Epidermal melanocyte (primary cell): ENCODE measurements at regions not wholly inside any gene's neighbourhood (a gene's known extent, or its start where the extent isn't known, plus 50 kb on each side); places are given as distances from the start of the nearest gene placed in this dataset.

ENCODE experiments used
- DNase-seq: peaks from one replicate; pipeline ENCODE4 v3.0.0; 2011; ENCODE audit warnings: low spot score; ENCODE audit not compliant: insufficient read length

DNA sequence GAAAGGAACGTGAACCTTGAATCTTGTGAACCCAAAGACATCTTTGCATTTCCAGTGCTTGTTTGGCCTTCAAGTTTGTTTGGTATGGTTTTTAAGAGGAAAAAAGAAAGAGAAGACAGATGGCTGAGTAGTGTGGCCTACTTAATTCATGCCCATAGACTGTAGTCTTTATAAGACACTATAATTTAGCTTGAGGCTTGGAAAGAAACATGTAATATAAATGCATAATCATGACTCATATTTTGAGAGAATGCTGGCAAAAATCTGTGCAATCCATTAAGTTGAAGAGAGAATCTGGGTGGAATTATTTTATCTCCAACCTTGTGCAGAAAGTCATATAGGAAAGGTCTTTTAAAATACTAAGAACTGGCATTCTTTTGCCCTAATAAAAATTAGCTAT, 179.3 kb downstream of the SIPA1L2 start:
- no peak for DNase-seq

DNA sequence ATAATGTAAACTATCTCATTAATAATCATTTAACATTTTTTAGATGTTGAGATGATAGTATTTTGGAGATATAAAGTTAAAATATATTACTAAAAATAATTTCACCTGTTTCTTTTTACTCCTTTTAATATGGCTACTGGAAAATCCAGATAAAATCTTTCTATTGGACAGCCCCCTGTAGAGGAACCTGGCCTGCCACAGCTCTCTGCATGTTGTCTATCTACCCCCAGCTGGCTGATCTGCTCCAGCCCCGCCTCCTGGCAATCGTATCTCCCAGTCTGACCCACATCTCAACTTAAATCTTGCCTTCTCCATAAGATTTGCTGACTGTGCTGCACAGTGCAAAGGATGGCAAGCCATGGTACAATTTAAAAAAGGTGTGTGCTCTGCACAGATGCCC, 182.8 kb downstream of the SIPA1L2 start:
- no peak for DNase-seq

GRCh38 chr1:232445361-232446106, 184.4 kb downstream of the SIPA1L2 start:
- DNase-seq, result no peak

DNA sequence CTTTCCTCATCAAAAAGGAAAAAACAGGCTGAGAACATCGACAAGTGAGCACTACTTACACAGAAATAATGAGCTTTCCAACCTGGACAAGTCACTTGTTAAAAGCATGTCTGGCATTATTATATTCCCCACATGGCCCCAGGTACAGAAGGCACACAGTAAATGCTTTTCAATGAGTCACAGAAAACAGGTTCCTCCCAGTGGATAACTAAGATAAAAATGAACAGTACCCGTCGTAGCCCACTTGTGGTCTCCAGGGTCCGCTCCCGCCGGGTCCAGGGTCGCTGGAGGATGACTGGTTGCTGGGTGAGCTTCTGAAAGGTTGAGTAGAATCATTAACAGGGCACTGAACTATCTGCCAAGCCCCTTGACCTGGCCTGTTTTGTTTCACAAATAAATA, 186.6 kb downstream of the SIPA1L2 start:
- DNase-seq, result no peak

GRCh38 chr1:232441036-232441411, 188.9 kb downstream of the SIPA1L2 start:
- DNase-seq, result no peak

DNA sequence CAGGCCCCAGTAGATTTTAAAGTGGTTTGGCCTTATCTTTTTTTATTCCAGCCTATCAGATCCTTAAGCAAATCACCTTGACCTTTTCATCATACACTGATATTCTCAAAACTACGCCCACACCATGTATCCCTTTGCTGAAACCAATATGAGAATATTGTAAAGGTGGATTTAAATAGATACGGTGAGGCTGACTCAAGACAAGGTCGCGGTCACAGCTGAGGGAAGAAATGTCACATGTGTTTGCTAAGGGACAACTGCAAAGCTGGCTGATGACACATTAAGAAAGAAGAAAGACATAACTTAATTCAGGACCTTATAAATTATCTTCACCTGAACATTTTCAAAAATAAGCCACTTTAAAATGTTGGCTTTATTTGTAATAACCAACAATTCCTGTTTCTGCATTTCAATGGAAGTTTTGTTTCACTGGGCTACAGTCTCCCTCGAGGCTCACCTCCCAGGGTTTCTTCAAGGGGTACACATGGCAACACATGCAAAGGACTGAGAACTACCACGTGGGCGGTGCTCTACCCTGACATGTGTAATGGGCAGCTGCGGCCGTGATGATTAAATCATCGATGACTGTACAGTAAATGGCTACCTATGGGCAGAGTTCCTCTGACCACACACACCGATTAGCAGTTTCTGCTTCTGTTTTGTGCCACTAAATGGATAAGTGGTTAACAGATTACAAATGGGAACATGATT, 189.5 kb downstream of the SIPA1L2 start:
- DNase-seq, result no peak

- DNase-seq, result no peak
Measured at GRCh38 chr1:232439011-232439410, 190.9 kb downstream of the SIPA1L2 start.

DNA sequence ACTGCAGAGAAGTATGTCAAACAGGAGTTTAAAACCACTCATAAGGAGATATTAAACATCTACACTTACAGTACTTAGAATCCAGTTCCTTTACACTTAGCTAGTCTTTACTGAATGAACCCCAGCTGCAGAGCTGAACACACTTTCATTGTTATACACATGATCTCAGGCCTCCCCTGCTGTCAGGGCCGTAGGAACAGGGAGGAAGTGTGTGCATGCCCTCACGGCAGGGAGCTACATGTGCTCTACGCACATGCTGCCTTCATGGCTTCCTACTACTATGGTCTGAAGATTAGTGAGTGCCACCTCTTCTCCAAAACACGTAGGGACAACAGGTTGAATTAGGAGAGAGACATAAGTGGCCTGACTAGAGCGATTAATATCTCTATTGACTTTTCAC, 191.5 kb downstream of the SIPA1L2 start:
- no peak for DNase-seq

DNA sequence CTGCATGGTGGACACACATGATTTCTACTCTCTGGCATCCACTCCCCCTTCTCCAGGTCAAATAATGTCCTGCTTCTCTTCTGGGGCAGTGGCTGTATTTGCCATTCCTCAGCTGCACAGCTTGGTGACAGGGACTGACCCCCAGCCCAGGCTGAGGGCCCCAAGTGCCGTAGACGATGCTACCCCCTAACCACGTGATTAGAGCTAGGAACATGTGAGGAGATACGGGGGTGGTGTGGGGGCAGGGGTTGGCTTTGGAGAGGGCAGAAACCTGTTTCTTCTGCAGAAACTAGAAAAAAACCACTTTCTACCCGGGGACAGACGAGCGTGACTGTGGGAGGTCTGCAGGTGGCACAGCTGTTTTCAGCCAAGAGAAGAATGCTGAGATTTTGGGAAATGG, 192.4 kb downstream of the SIPA1L2 start:
- no peak for DNase-seq

DNA sequence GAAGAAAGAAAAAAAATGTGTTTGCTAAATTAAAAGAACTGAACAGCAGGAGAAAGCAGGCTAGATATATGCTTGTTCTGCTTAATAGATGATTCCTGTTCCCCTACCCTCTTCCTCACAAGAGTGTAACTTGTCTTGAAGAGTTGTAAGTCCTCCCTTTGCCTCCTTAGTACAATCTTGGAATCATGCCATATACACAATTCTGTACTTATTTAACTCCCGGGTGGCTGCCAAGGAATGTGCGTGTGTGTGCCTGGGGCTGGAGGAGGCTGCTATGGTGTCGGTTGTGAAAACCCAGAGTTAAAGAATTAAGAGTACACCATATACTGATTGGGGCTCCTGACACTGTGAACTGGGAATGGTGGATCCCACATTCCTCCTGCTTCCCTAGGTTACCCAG, 194.2 kb downstream of the SIPA1L2 start:
- no peak for DNase-seq

GRCh38 chr1:232432313-232432712, 197.6 kb downstream of the SIPA1L2 start:
- no peak for DNase-seq

- no peak for DNase-seq
Measured at GRCh38 chr1:232431748-232432147, 198.2 kb downstream of the SIPA1L2 start.

DNA sequence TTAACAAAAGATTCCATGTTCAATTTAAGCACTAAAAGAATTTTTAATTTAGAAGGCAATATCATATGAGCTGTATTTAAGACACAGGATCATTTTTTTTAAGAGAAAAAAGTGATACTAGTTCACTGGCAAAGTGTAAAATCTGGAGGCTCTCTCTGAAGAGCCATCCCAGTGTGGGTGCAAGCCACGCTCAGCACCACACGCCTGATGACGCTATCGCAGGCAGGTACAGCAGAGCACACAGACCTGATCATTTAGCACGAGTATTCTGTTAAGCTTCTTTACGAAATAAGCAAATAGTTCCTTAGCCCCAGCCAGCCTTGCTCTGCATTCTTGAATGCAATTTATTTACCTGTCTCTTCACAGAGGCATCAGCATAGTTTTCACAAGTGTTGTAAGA, 198.6 kb downstream of the SIPA1L2 start:
- no peak for DNase-seq

- no peak for DNase-seq
Measured at GRCh38 chr1:232430467-232430866, 199.5 kb downstream of the SIPA1L2 start.

DNA sequence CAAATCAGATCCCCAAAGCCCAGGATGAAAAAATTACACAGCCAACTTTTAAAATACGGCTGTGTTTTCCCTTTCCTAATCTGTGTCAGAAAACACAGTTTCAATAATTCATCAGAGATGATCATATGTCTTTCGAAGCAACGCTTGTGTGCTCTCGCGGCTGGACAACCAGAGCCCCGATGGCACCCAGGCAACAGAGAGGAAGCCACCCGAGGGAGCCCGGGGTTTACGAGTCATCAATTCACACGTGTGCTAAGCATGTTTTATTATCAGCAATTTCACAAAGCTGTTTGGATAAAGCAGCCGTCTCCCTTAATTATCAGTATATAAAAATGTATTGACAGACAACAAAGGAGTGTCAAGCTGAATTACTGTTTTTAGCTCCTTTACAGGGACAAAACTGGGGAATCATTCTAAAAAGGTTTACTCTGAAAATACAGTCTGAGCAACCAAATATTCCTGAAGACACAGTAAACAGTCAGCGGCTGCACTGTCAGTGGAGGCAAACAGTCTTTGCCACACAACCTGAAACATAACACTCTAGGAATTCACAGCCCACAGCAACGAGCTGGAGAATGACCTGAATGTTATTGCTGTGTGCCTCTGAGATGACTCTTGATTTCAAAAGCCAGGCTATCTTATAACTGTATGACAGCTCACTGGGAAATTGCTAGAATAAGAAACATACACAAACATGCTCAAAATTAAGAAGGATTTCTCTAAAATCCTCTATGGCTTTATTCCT, 201.0 kb downstream of the SIPA1L2 start:
- no peak for DNase-seq

GRCh38 chr1:232428036-232428645, 201.8 kb downstream of the SIPA1L2 start:
- no peak for DNase-seq

GRCh38 chr1:232426801-232427200, 203.1 kb downstream of the SIPA1L2 start:
- DNase-seq, result no peak

DNA sequence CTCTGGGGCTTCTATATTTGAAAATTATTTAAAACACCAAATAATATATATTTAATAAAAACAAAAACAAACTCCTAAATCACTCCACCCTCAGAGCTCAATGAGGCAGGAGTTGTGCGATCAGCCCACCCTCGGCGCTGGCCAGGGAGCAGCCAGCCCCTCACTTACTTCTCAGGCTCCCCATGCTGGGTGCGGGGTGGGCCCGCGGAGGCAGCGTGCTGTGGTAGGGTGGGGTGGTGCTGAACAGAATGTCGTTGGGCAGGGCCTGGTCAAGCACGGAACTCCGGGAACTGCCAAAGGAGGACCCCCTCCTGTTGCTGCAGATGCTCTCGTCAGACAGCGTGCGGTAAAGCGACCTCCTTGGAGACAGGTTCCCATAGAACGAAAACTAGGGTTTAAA, 204.5 kb downstream of the SIPA1L2 start:
- DNase-seq, result no peak

- DNase-seq, result no peak
Measured at GRCh38 chr1:232423591-232423990, 206.3 kb downstream of the SIPA1L2 start.

DNA sequence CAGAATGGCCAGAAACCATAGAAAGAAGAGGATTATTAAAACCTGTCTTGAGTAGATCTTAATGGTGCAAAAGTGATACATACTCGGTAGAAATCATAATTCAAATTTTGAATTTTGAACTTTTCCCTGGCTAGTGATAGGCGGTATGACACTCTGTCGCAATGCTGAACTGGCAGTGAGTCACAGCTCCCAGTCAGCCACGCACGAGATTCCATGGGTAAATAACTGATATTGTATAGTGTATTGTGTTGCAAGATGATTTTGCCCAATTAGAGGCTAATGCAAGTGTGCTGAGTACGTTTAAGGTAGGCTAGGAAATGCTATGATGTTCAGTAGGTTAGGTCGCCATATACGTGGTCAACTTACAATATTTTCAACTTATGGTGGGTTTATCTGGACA, 207.0 kb downstream of the SIPA1L2 start:
- DNase-seq, result no peak

- no peak for DNase-seq
Measured at GRCh38 chr1:232422098-232422497, 207.8 kb downstream of the SIPA1L2 start.
